Retinal pigment epithelial cell (primary cell): ENCODE measurements at regions not wholly inside any gene's neighbourhood (a gene's known extent, or its start where the extent isn't known, plus 50 kb on each side); places are given as distances from the start of the nearest gene placed in this dataset.
"Not testable (repeated sequence)": the region's sequence is repeated elsewhere in the genome, so short reads cannot be mapped to it uniquely, and the experiment has no call there.

ENCODE experiments used
- DNase-seq: peaks from one replicate; pipeline ENCODE4 v3.0.0-alpha.2; 2010; ENCODE audit warnings: low read depth
- H3K4me3 ChIP-seq: 2 replicates; pipeline ENCODE4 v1.5.1; 2011; ENCODE audit warnings: mild to moderate bottlenecking, low read length, control low read depth, moderate library complexity
- CTCF ChIP-seq: conservative IDR thresholded peaks from 2 replicates; pipeline ENCODE4 v1.5.1; 2011; ENCODE audit warnings: low read depth, low read length, control low read depth, inconsistent platforms

DNA sequence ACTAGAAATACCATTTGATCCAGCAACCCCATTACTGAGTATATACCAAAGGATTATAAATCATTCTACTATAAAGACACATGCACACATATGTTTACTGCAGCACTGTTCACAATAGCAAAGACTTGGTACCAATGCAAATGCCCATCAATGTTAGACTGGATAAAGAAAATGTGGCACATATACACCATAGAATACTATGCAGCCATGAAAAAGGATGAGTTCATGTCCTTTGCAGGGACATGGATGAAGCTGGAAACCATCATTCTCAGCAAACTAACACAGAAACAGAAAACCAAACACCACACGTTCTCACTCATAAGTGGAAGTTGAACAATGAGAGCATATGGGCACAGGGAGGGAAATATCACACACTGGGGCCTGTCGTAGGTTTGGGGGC lies 106.0 kb downstream of the SPATA18 start:
- H3K4me3 ChIP-seq, DNase-seq: not testable (repeated sequence)

GRCh38 chr4:52157641-52158316 lies 106.7 kb downstream of the SPATA18 start:
- no peak for TF ChIP-seq CTCF
- no peak overlapping the region for H3K4me3 ChIP-seq
- DNase-seq: no peak

GRCh38 chr4:52160859-52161258 lies 109.8 kb downstream of the SPATA18 start:
- no peak for DNase-seq
- TF ChIP-seq CTCF: no peak
- no peak overlapping the region for H3K4me3 ChIP-seq

DNA sequence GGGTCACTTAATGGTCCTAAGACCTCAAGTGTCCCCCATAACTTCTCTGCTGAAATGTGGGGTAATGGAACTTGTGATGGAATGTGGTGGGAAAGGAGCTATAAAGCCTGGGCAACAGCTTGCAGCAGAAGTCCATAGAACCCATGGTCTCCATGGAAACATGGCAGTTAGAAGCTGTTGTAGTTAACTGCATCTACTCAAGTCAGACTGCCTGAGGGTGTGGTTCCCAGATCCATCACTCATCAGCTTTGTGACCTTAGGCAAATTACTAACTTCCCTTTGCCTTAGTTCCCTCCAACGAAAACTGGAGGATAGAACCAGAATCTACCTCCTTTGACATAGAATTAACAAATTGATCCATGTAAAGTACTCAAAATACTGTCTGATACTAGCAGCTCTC lies 113.0 kb downstream of the SPATA18 start:
- no peak for TF ChIP-seq CTCF
- H3K4me3 ChIP-seq: no peak overlapping the region
- no peak for DNase-seq

DNA sequence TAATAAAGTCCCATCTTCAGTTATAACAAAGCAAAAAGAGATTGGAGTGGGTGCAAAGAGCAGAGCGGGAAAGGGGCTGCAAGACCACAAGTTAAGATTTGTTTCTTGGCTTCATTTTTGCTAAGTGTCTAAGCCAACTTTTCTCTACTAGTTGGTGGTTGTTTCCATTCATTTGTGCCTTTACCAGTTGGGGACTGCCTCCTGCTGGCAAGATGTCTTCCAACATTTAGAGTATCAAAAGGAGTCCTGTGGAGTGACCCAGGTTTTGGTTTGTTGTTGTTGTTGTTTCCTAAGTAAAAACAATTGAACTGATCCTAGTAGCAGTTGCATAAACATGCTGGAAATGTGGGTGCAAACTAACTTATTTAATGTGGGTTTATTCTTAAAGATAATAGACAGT lies 121.1 kb downstream of the SPATA18 start:
- H3K4me3 ChIP-seq: no peak overlapping the region
- DNase-seq: no peak
- TF ChIP-seq CTCF: peak; percentile 15

- no peak for TF ChIP-seq CTCF
- H3K4me3 ChIP-seq: no peak overlapping the region
- peak; percentile 58 for DNase-seq
Observed at GRCh38 chr4:52173470-52174045, 122.5 kb downstream of the SPATA18 start.

- DNase-seq: no peak
- no peak overlapping the region for H3K4me3 ChIP-seq
- TF ChIP-seq CTCF: no peak
Observed at GRCh38 chr4:52187603-52188002, 136.5 kb downstream of the SPATA18 start.
